ENCODE measurements at regions not wholly inside any gene's neighbourhood (a gene's known extent, or its start where the extent isn't known, plus 50 kb on each side); places are given as distances from the start of the nearest gene placed in this dataset.

DNA sequence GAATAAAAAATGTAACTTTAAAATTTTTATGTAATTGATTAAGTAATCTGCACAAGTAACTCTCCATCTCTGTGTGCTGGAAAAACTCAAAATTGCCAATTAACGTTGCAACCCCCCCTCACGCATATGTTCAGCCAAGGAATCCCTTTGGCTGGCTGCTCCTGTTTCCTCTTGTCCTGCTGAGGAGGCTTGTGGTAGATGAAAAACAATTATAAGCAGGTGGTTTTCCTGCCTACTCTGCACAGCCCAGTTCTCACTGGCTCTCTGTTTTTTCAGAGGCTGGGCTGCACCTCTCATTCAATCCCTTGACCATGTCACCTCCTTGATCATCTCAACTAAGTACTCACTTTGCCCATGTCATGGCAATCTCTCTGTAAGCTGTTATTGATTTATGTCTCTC is 1068.4 kb downstream of the ARAP2 start:
- no peak for DNase-seq (ENCODE audit: low spot score)
- Histone ChIP-seq H3K9me3 (ENCODE audit: low read length) (no peaks in the 10 kb centered on the region), H3K27ac (ENCODE audit: low read depth, low read length, poor library complexity, severe bottlenecking) (no peak overlapping the region), H3K36me3 (ENCODE audit: insufficient read depth, low read length) (no peaks in the 10 kb centered on the region), H3K79me2 (ENCODE audit: insufficient read depth, low read depth, low read length) (no peaks in the 10 kb centered on the region), H3K4me2 (ENCODE audit: low read length) (no peak overlapping the region), H3K9me2 (ENCODE audit: insufficient read depth, low read length) (no peaks in the 10 kb centered on the region), H3K4me1 (ENCODE audit: insufficient read depth, low read length, poor library complexity, severe bottlenecking) (no peaks in the 10 kb centered on the region), H3K4me3 (ENCODE audit: low read depth, low read length, poor library complexity, severe bottlenecking) (no peak overlapping the region), H4K20me1 (ENCODE audit: insufficient read depth, low read length) (no peaks in the 10 kb centered on the region), H2AFZ (ENCODE audit: low read length) (no peak overlapping the region)
- TF ChIP-seq CTCF (conservative IDR thresholded peaks at IDR 0.05; ENCODE audit: low read length) (no peak), EZH2phosphoT487 (IDR thresholded peaks at IDR 0.05; ENCODE audit: borderline replicate concordance, low read depth, low read length) (no peak)
- ChIA-PET CTCF (ENCODE audit: unreplicated experiment) (no interaction called here), POLR2A (no interaction called here)
- intact Hi-C loops (cut with micrococcal nuclease; ENCODE audit: unreplicated experiment), result no loop called here
- BruUV-seq (replicated peaks), result no TSS peak

DNA sequence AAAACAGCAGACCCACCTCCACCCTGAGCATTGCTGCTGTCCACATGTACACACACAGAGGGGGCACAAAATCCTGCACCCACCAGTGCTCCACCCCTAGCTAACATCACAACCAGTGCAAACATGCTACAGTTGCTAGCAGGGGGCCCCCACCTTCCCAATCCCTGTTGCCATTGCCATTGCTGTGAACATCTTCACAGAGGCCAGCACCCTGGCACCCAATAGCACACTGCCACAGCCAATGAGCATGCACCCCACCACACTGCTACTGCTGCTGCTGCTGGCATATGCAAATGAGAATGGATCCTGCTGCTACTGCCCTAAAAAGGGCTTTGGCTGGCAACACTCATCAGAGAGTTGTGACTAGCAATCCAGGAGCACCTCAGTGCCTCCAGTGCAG is 1061.9 kb downstream of the ARAP2 start:
- Histone ChIP-seq H4K20me1 (ENCODE audit: insufficient read depth, low read length) (no peaks in the 10 kb centered on the region), H3K9me2 (ENCODE audit: insufficient read depth, low read length) (no peaks in the 10 kb centered on the region), H3K4me1 (ENCODE audit: insufficient read depth, low read length, poor library complexity, severe bottlenecking) (no peaks in the 10 kb centered on the region), H3K4me2 (ENCODE audit: low read length) (no peak overlapping the region), H3K79me2 (ENCODE audit: insufficient read depth, low read depth, low read length) (no peaks in the 10 kb centered on the region), H3K4me3 (ENCODE audit: low read depth, low read length, poor library complexity, severe bottlenecking) (no peak overlapping the region), H2AFZ (ENCODE audit: low read length) (no peak overlapping the region), H3K36me3 (ENCODE audit: insufficient read depth, low read length) (no peaks in the 10 kb centered on the region), H3K9me3 (ENCODE audit: low read length) (no peaks in the 10 kb centered on the region), H3K27ac (ENCODE audit: low read depth, low read length, poor library complexity, severe bottlenecking) (no peak overlapping the region)
- POLR2A ChIA-PET, result no interaction called here
- BruUV-seq (replicated peaks), result no TSS peak
- no peak for TF ChIP-seq EZH2phosphoT487 (IDR thresholded peaks at IDR 0.05; ENCODE audit: borderline replicate concordance, low read depth, low read length)
- TF ChIP-seq CTCF (conservative IDR thresholded peaks at IDR 0.05; ENCODE audit: low read length), result no peak
- CTCF ChIA-PET (ENCODE audit: unreplicated experiment), result no interaction called here
- intact Hi-C loops (cut with micrococcal nuclease; ENCODE audit: unreplicated experiment), result no loop called here
- DNase-seq (ENCODE audit: low spot score), result no peak

DNA sequence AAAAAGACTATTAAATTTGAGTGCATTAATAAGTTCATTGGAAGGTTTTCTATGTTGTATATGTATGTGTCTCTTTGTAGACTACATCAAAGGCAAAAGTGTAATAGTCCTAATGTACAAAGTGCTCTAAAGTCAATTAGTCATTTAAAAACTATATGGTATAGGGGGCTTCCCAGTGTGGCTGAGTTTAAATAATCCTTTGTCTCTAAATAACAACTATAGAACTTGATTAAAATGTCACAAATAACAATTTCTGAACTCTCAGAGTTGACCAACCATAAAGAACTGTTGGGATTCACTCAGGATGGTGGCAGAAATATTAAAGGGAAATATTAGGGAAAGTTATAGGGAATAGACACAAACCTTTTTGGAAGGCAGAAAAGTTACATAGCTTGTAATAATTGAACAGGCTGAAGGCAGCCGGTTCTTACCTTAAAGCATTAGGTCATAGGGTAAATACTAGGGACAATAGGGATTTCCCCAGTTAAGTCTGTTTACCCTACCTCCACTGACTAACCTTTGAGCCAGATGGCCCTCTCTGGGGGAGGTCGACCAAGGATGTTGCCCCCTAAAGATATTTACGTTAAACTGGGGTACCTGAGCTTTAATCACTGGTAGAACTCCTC is 1054.2 kb downstream of the ARAP2 start:
- intact Hi-C loops (cut with micrococcal nuclease; ENCODE audit: unreplicated experiment), result no loop called here
- no peaks in the 10 kb centered on the region for H3K9me3 ChIP-seq (ENCODE audit: low read length)
- H4K20me1 ChIP-seq (ENCODE audit: insufficient read depth, low read length), result no peaks in the 10 kb centered on the region
- POLR2A ChIA-PET, result no interaction called here
- H3K4me3 ChIP-seq (ENCODE audit: low read depth, low read length, poor library complexity, severe bottlenecking), result no peak overlapping the region
- no peaks in the 10 kb centered on the region for H3K36me3 ChIP-seq (ENCODE audit: insufficient read depth, low read length)
- no peaks in the 10 kb centered on the region for H3K79me2 ChIP-seq (ENCODE audit: insufficient read depth, low read depth, low read length)
- H3K9me2 ChIP-seq (ENCODE audit: insufficient read depth, low read length), result no peaks in the 10 kb centered on the region
- no peaks in the 10 kb centered on the region for H3K4me1 ChIP-seq (ENCODE audit: insufficient read depth, low read length, poor library complexity, severe bottlenecking)
- CTCF ChIA-PET (ENCODE audit: unreplicated experiment), result no interaction called here
- no peak overlapping the region for H2AFZ ChIP-seq (ENCODE audit: low read length)
- no peak for DNase-seq (ENCODE audit: low spot score)
- no peak overlapping the region for H3K27ac ChIP-seq (ENCODE audit: low read depth, low read length, poor library complexity, severe bottlenecking)
- TF ChIP-seq EZH2phosphoT487 (IDR thresholded peaks at IDR 0.05; ENCODE audit: borderline replicate concordance, low read depth, low read length) (no peak), CTCF (conservative IDR thresholded peaks at IDR 0.05; ENCODE audit: low read length) (no peak)
- H3K4me2 ChIP-seq (ENCODE audit: low read length), result no peak overlapping the region
- no TSS peak for BruUV-seq (replicated peaks)
